ENCODE measurements at regions not wholly inside any gene's neighbourhood (a gene's known extent, or its start where the extent isn't known, plus 50 kb on each side); places are given as distances from the start of the nearest gene placed in this dataset.

DNA sequence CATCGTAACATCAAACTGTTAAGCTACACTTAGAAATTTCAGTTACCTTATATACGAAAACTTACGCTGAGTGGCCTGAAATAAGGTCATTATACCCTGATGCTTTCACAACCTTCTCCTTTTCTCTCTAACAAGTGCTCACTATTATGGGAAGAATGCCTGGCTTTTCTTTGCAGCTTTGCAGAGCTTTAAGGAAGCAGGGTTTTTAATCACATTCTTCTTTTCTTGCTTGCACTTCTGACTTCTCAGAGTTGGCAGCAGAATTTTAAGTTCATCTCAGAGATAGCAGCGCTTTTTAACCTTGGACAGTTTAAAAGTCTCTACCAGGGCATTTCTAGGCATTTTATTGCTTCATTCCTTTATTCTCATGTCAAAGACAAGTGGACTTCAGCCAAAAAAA is 285.1 kb downstream of the SPRY2 start:
- DNase-seq (no peak), ATAC-seq (peak in 1 of 4 donors; percentile 54)
- intact Hi-C loops (cut with DNase I), result no loop called here
- TF ChIP-seq, protein P1, sequence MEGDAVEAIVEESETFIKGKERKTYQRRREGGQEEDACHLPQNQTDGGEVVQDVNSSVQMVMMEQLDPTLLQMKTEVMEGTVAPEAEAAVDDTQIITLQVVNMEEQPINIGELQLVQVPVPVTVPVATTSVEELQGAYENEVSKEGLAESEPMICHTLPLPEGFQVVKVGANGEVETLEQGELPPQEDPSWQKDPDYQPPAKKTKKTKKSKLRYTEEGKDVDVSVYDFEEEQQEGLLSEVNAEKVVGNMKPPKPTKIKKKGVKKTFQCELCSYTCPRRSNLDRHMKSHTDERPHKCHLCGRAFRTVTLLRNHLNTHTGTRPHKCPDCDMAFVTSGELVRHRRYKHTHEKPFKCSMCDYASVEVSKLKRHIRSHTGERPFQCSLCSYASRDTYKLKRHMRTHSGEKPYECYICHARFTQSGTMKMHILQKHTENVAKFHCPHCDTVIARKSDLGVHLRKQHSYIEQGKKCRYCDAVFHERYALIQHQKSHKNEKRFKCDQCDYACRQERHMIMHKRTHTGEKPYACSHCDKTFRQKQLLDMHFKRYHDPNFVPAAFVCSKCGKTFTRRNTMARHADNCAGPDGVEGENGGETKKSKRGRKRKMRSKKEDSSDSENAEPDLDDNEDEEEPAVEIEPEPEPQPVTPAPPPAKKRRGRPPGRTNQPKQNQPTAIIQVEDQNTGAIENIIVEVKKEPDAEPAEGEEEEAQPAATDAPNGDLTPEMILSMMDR (IDR thresholded peaks at IDR 0.05), result no peak
- WGBS (ENCODE audit: insufficient coverage, low coverage, low lambda C conversion rate, missing lambda C conversion rate), result 70% methylated on average over 4 of the region's 4 CpGs
- Histone ChIP-seq H3K36me3 (no peaks in the 10 kb centered on the region), H3K27me3 (no peaks in the 10 kb centered on the region), H3K27ac (no peak overlapping the region), H3K4me3 (no peak overlapping the region), H3K9me3 (no peaks in the 10 kb centered on the region), H3K4me1 (no peaks in the 10 kb centered on the region)

DNA sequence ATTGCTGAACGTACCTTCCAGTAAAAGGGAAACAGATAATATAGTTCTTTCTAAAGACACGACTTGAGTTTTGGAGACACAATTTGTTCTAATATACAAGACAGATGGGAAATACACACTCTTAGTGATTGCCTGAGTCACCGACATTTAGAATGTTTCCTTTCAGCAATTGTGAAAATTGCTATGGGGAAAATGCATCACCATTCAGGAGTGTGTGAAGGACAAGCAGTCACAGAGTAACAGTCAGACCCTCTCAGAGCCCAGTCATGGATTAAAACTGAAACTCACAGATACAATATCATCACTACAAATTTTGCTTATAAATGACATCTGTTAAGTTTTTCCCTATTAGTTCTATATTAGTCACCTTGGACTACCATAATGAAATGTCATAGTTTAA is 286.1 kb downstream of the SPRY2 start:
- no peaks in the 10 kb centered on the region for H3K36me3 ChIP-seq
- DNase-seq, result no peak
- TF ChIP-seq POLR2A (IDR thresholded peaks at IDR 0.05), result no peak
- intact Hi-C loops (cut with DNase I), result no loop called here
- H3K27ac ChIP-seq, result no peak overlapping the region
- no peaks in the 10 kb centered on the region for H3K4me1 ChIP-seq
- H3K27me3 ChIP-seq, result no peaks in the 10 kb centered on the region
- 81% methylated on average over 3 of the region's 3 CpGs for WGBS (ENCODE audit: insufficient coverage, low coverage, low lambda C conversion rate, missing lambda C conversion rate)
- H3K9me3 ChIP-seq, result no peaks in the 10 kb centered on the region
- no peak for ATAC-seq
- H3K4me3 ChIP-seq, result no peak overlapping the region

DNA sequence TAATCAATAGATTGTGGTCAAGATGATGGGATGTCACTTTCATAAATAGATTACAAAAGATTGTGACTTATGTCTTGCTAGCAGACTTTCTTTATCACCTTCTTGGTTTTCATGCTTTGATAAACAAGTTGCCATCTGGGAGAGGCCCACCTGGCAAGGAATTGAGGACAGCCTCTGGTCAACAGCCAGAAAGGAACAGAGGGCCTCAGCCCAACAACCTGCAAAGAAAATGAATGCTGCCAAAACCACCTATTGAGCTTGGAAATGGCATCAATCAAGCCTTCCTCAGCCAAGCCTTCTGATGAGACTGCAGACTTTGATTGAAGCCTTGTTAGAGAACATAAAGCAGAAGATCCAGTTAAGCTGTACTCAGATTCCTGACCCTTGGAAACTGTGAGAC is 288.6 kb downstream of the SPRY2 start:
- Histone ChIP-seq H3K4me1 (peaks cover 0 to 10% (median 2%) of the 10 kb centered on the region in 4 donors), H3K4me3 (no peak overlapping the region), H3K9me3 (no peaks in the 10 kb centered on the region), H3K36me3 (no peaks in the 10 kb centered on the region), H3K27me3 (no peaks in the 10 kb centered on the region), H3K27ac (no peak overlapping the region)
- TF ChIP-seq, protein P1 (IDR thresholded peaks at IDR 0.05), result no peak
- TF ChIP-seq POLR2A (IDR thresholded peaks at IDR 0.05), result no peak
- intact Hi-C loops (cut with DNase I), result no loop called here
- DNase-seq (no peak), ATAC-seq (no peak)

DNA sequence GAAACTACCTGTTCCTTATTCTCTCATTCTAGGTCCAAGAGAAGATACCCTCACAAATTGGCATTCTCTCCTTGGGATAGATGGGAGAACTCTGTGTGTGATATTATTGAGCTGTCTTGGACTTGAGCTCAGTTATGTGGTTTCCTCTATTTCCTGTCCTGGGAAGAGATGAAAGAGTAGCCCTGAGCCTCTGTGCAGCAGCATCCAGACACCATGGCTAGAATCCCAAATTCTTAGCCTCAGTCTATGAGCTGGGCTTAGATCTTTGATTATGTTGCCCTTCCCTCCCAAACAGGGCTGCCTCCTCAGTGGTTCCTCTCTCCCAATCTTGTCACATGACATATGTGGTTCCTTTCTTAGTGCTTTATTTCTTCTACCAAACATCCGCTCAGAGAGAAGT is 290.7 kb downstream of the SPRY2 start:
- intact Hi-C loops (cut with DNase I), result no loop called here
- no peak overlapping the region for H3K27ac ChIP-seq
- H3K4me3 ChIP-seq, result no peak overlapping the region
- H3K4me1 ChIP-seq, result peaks cover 0 to 10% (median 2%) of the 10 kb centered on the region in 4 donors
- H3K27me3 ChIP-seq, result no peaks in the 10 kb centered on the region
- ATAC-seq (no peak), DNase-seq (no peak)
- no peaks in the 10 kb centered on the region for H3K9me3 ChIP-seq
- 75% methylated on average over 1 of the region's 1 CpG for WGBS (ENCODE audit: insufficient coverage, low coverage, low lambda C conversion rate, missing lambda C conversion rate)
- TF ChIP-seq POLR2A (IDR thresholded peaks at IDR 0.05), result no peak
- TF ChIP-seq, protein P1 (IDR thresholded peaks at IDR 0.05), result no peak
- H3K36me3 ChIP-seq, result no peaks in the 10 kb centered on the region

DNA sequence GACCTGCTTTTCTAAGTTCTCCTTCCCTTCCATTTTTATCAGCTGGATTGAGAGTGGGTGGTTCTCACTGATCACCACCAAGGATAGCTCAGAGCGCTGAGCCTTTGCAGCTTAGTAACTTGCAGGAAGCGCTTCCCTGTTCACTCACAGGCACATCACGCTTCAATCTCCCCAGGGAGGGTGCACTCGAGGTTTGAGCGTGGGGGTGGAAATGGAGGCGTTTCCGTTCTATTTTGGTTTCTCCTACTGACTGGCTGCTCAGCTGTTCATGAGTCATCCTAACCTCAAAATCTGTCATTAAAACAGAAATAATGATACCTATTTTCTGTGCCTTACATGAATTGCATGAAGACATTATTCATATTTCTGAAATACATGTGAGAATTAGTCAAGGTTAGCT is 292.1 kb downstream of the SPRY2 start:
- DNase-seq (peak; percentile 49 to 65 (median 61)), ATAC-seq (peak; percentile 77 to 93 (median 89))
- intact Hi-C loops (cut with DNase I), result no loop called here
- H3K27me3 ChIP-seq, result no peaks in the 10 kb centered on the region
- no peak overlapping the region for H3K4me3 ChIP-seq
- TF ChIP-seq, protein P1 (IDR thresholded peaks at IDR 0.05), result no peak
- TF ChIP-seq POLR2A (IDR thresholded peaks at IDR 0.05), result no peak
- peaks cover 0 to 10% (median 2%) of the 10 kb centered on the region in 4 donors for H3K4me1 ChIP-seq
- H3K9me3 ChIP-seq, result no peaks in the 10 kb centered on the region
- 38% methylated on average over 7 of the region's 7 CpGs for WGBS (ENCODE audit: insufficient coverage, low coverage, low lambda C conversion rate, missing lambda C conversion rate)
- no peak overlapping the region for H3K27ac ChIP-seq
- no peaks in the 10 kb centered on the region for H3K36me3 ChIP-seq
